Mesothelial cell of epicardium (in vitro differentiated cells): ENCODE measurements at regions not wholly inside any gene's neighbourhood (a gene's known extent, or its start where the extent isn't known, plus 50 kb on each side); places are given as distances from the start of the nearest gene placed in this dataset.

Experiments
- DNase-seq, 2 experiments: peaks; one replicate each; pipeline ENCODE4 v3.0.0; 2021; ENCODE audit warnings: low spot score in 2 of 2; ENCODE audit not compliant: unreplicated experiment in 2 of 2
- H3K27ac Mint-ChIP-seq: 2 replicates; pipeline ENCODE4 v1.8.0; 2021; ENCODE audit warnings: mixed read lengths
- H3K27me3 Mint-ChIP-seq: 2 replicates; pipeline ENCODE4 v1.8.0; 2021; ENCODE audit warnings: low read depth, mixed read lengths
- H3K36me3 Mint-ChIP-seq: 2 replicates; pipeline ENCODE4 v1.8.0; 2021; ENCODE audit warnings: mixed read lengths
- H3K4me1 Mint-ChIP-seq: 2 replicates; pipeline ENCODE4 v1.8.0; 2021; ENCODE audit warnings: mixed read lengths
- H3K4me3 Mint-ChIP-seq: 2 replicates; pipeline ENCODE4 v1.8.0; 2021; ENCODE audit warnings: mild to moderate bottlenecking, moderate library complexity, mixed read lengths
- H3K9me3 Mint-ChIP-seq: 2 replicates; pipeline ENCODE4 v1.8.0; 2021; ENCODE audit warnings: mixed read lengths
- CTCF ChIP-seq: fragments of 200-600 bp; sonication (generic); IDR thresholded peaks from one replicate; pipeline ENCODE4 v1.5.0; 2021; ENCODE audit warnings: antibody characterized with exemption; ENCODE audit not compliant: unreplicated experiment

GRCh38 chr18:78906066-78906465 lies 73.6 kb upstream of the SALL3 start:
- H3K27me3 Mint-ChIP-seq, result peaks cover 41% of the 10 kb centered on the region
- no peak for DNase-seq
- TF ChIP-seq CTCF, result no peak

GRCh38 chr18:78908462-78909260 lies 71.0 kb upstream of the SALL3 start:
- TF ChIP-seq CTCF, result no peak
- no peak overlapping the region for H3K27ac Mint-ChIP-seq
- H3K4me3 Mint-ChIP-seq, result no peak overlapping the region
- H3K9me3 Mint-ChIP-seq, result no peaks in the 10 kb centered on the region
- no peaks in the 10 kb centered on the region for H3K4me1 Mint-ChIP-seq
- H3K36me3 Mint-ChIP-seq, result no peaks in the 10 kb centered on the region
- peaks cover 26% of the 10 kb centered on the region for H3K27me3 Mint-ChIP-seq
- no peak for DNase-seq

More at GRCh38 chr18:78906066-78906465, 73.6 kb upstream of the SALL3 start:
- Mint-ChIP-seq H3K9me3 (no peaks in the 10 kb centered on the region), H3K4me3 (no peak overlapping the region), H3K36me3 (no peaks in the 10 kb centered on the region), H3K27ac (no peak overlapping the region), H3K4me1 (no peaks in the 10 kb centered on the region)

- no peak for TF ChIP-seq CTCF
- Mint-ChIP-seq H3K4me1 (no peaks in the 10 kb centered on the region), H3K27me3 (peaks cover 12% of the 10 kb centered on the region), H3K4me3 (no peak overlapping the region), H3K36me3 (no peaks in the 10 kb centered on the region), H3K9me3 (peaks cover 7% of the 10 kb centered on the region), H3K27ac (no peak overlapping the region)
- peak in 1 of 2 experiments; percentile 17 for DNase-seq
Measured at GRCh38 chr18:78911751-78912283, 67.8 kb upstream of the SALL3 start.

- Mint-ChIP-seq H3K4me1 (no peaks in the 10 kb centered on the region), H3K36me3 (no peaks in the 10 kb centered on the region), H3K4me3 (no peak overlapping the region), H3K27ac (no peak overlapping the region), H3K9me3 (peaks cover 10% of the 10 kb centered on the region), H3K27me3 (peaks cover 10% of the 10 kb centered on the region)
- peak in 1 of 2 experiments; percentile 10 for DNase-seq
- TF ChIP-seq CTCF, result no peak
Measured at GRCh38 chr18:78912336-78912735, 67.3 kb upstream of the SALL3 start.

GRCh38 chr18:78912844-78913243 lies 66.8 kb upstream of the SALL3 start:
- peak in 1 of 2 experiments; percentile 31 for DNase-seq
- peaks cover 8% of the 10 kb centered on the region for H3K27me3 Mint-ChIP-seq
- no peak for TF ChIP-seq CTCF
- H3K9me3 Mint-ChIP-seq, result peaks cover 13% of the 10 kb centered on the region
- no peak overlapping the region for H3K27ac Mint-ChIP-seq
- no peak overlapping the region for H3K4me3 Mint-ChIP-seq
- no peaks in the 10 kb centered on the region for H3K4me1 Mint-ChIP-seq
- no peaks in the 10 kb centered on the region for H3K36me3 Mint-ChIP-seq
